ENCODE measurements at regions not wholly inside any gene's neighbourhood (a gene's known extent, or its start where the extent isn't known, plus 50 kb on each side); places are given as distances from the start of the nearest gene placed in this dataset.

DNA sequence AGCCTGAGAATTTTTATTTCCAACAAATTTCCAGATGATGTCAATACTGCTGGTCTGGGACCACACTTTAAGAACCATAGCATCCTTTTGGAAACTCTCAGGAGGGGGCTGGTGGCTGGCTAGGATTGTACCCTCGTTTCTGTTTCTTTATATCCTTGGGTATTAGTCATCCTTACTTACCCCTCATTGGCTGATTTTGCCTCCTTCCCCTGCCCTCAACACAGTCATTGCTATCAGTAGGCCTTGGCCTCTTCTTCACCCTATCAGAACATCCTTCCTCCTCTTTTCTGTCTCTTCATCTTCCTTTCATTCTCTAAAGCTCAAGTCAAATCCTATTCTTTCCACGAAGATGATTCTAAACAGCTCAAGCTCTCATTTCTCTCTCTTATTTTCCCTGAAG lies 148.5 kb downstream of the ELOVL4 start:
- Mint-ChIP-seq H3K4me1 (peaks cover 5% of the 10 kb centered on the region), H3K27me3 (ENCODE audit: low read depth, poor library complexity) (no peaks in the 10 kb centered on the region), H3K36me3 (ENCODE audit: low read depth) (no peaks in the 10 kb centered on the region), H3K4me3 (no peak overlapping the region), H3K27ac (no peak overlapping the region), H3K9me3 (no peaks in the 10 kb centered on the region)
- no peak for DNase-seq
- TF ChIP-seq, protein P1, sequence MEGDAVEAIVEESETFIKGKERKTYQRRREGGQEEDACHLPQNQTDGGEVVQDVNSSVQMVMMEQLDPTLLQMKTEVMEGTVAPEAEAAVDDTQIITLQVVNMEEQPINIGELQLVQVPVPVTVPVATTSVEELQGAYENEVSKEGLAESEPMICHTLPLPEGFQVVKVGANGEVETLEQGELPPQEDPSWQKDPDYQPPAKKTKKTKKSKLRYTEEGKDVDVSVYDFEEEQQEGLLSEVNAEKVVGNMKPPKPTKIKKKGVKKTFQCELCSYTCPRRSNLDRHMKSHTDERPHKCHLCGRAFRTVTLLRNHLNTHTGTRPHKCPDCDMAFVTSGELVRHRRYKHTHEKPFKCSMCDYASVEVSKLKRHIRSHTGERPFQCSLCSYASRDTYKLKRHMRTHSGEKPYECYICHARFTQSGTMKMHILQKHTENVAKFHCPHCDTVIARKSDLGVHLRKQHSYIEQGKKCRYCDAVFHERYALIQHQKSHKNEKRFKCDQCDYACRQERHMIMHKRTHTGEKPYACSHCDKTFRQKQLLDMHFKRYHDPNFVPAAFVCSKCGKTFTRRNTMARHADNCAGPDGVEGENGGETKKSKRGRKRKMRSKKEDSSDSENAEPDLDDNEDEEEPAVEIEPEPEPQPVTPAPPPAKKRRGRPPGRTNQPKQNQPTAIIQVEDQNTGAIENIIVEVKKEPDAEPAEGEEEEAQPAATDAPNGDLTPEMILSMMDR (IDR thresholded peaks at IDR 0.05): no peak

DNA sequence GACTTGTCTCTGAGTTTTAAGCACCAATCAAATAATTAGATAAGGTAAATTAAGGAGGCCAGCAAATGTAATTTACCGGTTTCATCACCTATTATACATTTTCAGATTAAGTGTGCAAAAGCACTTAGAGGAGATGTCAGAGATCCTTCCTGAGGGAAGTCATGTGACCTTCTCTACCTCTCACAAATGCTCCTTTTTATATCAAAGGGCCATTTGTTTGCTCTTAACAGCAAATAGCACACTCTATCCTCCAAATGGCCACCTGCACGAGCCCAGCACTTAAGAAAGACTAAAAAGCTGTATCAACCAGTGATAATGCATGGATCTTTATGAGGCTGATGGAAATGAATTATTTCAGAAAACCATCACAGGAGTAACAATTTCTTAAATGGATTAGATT lies 149.4 kb downstream of the ELOVL4 start:
- no peaks in the 10 kb centered on the region for H3K9me3 Mint-ChIP-seq
- no peak overlapping the region for H3K27ac Mint-ChIP-seq
- peaks cover 5% of the 10 kb centered on the region for H3K4me1 Mint-ChIP-seq
- no peaks in the 10 kb centered on the region for H3K36me3 Mint-ChIP-seq (ENCODE audit: low read depth)
- no peak overlapping the region for H3K4me3 Mint-ChIP-seq
- H3K27me3 Mint-ChIP-seq (ENCODE audit: low read depth, poor library complexity): no peaks in the 10 kb centered on the region
- DNase-seq: no peak
- TF ChIP-seq, protein P1 (IDR thresholded peaks at IDR 0.05): no peak

DNA sequence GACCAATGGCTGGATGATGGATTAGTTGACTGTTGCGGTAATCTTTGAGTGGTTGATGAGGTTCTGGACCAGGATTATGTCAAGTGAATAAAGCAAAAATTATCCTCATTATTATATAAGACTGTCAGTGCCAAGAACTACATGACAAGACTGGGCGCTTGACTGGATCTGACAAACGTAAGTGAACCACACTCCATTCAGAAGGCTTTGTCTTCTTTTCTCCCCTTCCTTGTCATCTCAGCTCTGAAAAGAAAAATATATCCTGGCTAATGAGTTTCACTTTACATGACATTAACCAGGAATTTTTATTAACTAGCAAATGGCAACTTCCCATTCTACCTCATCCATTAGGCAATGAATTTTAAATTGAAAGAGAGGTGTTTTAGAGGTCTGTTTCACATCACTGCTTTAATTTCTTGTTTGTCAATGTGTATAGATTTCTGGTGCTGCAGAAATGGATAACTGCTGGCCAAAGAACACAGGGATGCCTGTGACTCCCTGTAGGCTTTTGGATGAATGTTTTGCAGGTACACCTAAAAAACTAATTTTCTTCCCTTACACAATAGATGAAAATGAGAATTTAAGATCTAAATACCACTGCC lies 150.1 kb downstream of the ELOVL4 start:
- no peaks in the 10 kb centered on the region for H3K9me3 Mint-ChIP-seq
- TF ChIP-seq, protein P1 (IDR thresholded peaks at IDR 0.05): no peak
- no peaks in the 10 kb centered on the region for H3K36me3 Mint-ChIP-seq (ENCODE audit: low read depth)

DNA sequence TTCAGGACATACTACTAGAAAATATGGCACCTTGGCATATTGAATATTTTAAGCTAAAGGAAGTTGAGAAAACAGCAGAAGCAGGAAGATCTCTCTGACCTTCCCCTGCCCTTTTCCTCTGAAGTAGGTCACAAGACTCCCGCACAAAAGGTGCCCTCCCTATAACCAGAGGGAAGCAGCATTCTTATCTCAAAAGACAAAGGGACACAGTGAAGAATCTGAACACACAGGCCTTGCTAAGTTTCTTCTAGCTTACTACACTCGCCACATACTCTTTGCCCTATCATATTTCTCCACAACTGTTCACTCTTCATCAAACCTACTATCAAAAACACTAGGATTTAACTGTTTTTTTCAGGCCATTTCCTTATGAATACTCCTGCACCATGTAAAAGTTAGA lies 151.2 kb downstream of the ELOVL4 start:
- H3K4me1 Mint-ChIP-seq: peaks cover 5% of the 10 kb centered on the region
- no peaks in the 10 kb centered on the region for H3K36me3 Mint-ChIP-seq (ENCODE audit: low read depth)
- no peaks in the 10 kb centered on the region for H3K9me3 Mint-ChIP-seq
- no peak overlapping the region for H3K27ac Mint-ChIP-seq
- TF ChIP-seq, protein P1 (IDR thresholded peaks at IDR 0.05): no peak
- no peak overlapping the region for H3K4me3 Mint-ChIP-seq
- no peak for DNase-seq
- H3K27me3 Mint-ChIP-seq (ENCODE audit: low read depth, poor library complexity): no peaks in the 10 kb centered on the region

More for the DNA sequence above, 150.1 kb downstream of the ELOVL4 start:
- H3K27me3 Mint-ChIP-seq (ENCODE audit: low read depth, poor library complexity): no peaks in the 10 kb centered on the region
- no peak overlapping the region for H3K4me3 Mint-ChIP-seq
- peaks cover 5% of the 10 kb centered on the region for H3K4me1 Mint-ChIP-seq
- H3K27ac Mint-ChIP-seq: no peak overlapping the region
- DNase-seq: no peak

DNA sequence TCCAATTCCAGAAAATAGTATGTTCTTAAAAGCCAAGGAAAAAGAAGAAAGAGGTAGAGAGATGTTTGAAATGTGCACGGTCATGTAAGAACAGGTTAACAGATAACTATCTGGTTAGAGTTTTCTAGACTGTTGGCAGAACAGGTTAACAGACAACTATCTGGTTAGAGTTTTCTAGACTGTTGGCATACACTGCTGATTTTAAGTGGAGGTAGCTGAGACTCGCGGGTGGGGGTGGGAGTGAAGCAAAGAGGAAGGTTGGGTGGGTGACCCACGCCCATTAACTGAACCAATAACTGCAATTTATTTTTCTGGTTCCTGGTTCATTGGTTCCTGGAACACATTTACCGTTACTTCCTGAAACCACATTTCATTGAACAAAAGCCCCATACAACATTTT lies 157.5 kb downstream of the ELOVL4 start:
- Mint-ChIP-seq H3K36me3 (ENCODE audit: low read depth) (no peaks in the 10 kb centered on the region), H3K4me3 (no peak overlapping the region), H3K27ac (no peak overlapping the region), H3K27me3 (ENCODE audit: low read depth, poor library complexity) (peaks cover 7% of the 10 kb centered on the region), H3K9me3 (no peaks in the 10 kb centered on the region), H3K4me1 (no peaks in the 10 kb centered on the region)
- TF ChIP-seq, protein P1 (IDR thresholded peaks at IDR 0.05): no peak
- DNase-seq: no peak

DNA sequence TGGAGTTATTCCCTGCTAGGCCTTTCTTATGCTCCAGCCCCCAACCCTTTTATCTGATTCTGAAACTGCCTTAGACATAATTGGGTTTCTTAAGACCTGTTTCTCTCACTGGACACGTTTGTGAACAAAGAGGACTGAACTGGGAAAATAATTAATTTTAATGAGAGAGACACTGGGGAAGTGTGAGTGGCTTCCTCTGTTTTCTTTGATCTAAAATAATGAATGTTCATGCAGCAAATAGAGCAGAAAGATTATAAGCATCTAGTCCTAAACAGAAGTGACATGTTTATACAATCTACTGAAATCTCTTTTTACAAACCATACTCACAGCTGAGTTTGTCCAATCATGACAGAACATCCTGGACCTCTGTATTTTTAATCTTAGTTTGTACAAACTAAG lies 157.6 kb downstream of the SH3BGRL2 start:
- no peaks in the 10 kb centered on the region for H3K36me3 Mint-ChIP-seq (ENCODE audit: low read depth)
- TF ChIP-seq, protein P1 (IDR thresholded peaks at IDR 0.05): no peak
- H3K27me3 Mint-ChIP-seq (ENCODE audit: low read depth, poor library complexity): peaks cover 13% of the 10 kb centered on the region
- DNase-seq: no peak
- H3K27ac Mint-ChIP-seq: no peak overlapping the region
- H3K4me3 Mint-ChIP-seq: no peak overlapping the region
- H3K9me3 Mint-ChIP-seq: no peaks in the 10 kb centered on the region
- H3K4me1 Mint-ChIP-seq: no peaks in the 10 kb centered on the region
